ENCODE measurements at regions not wholly inside any gene's neighbourhood (a gene's known extent, or its start where the extent isn't known, plus 50 kb on each side); places are given as distances from the start of the nearest gene placed in this dataset.

GRCh38 chr12:89129167-89129870 is 223.0 kb downstream of the DUSP6 start:
- no peak overlapping the region for H3K4me3 ChIP-seq (ENCODE audit: low read depth, low read length)
- POLR2A ChIA-PET = no interaction called here
- DNase-seq (ENCODE audit: low read depth, low spot score) = no peak
- TF ChIP-seq, protein P1, sequence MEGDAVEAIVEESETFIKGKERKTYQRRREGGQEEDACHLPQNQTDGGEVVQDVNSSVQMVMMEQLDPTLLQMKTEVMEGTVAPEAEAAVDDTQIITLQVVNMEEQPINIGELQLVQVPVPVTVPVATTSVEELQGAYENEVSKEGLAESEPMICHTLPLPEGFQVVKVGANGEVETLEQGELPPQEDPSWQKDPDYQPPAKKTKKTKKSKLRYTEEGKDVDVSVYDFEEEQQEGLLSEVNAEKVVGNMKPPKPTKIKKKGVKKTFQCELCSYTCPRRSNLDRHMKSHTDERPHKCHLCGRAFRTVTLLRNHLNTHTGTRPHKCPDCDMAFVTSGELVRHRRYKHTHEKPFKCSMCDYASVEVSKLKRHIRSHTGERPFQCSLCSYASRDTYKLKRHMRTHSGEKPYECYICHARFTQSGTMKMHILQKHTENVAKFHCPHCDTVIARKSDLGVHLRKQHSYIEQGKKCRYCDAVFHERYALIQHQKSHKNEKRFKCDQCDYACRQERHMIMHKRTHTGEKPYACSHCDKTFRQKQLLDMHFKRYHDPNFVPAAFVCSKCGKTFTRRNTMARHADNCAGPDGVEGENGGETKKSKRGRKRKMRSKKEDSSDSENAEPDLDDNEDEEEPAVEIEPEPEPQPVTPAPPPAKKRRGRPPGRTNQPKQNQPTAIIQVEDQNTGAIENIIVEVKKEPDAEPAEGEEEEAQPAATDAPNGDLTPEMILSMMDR (IDR thresholded peaks at IDR 0.05; ENCODE audit: insufficient read depth, low read length, missing control alignments) = no peak
- CTCF ChIA-PET = no interaction called here

GRCh38 chr12:89126712-89127111 is 225.6 kb downstream of the DUSP6 start:
- ChIA-PET CTCF (interaction anchor here (2.0 kb wide), 1 partner anchor 14 kb away, joined by 4 read pairs; no protein-coding TSS in a partner anchor), POLR2A (no interaction called here)
- TF ChIP-seq, protein P1 (IDR thresholded peaks at IDR 0.05; ENCODE audit: insufficient read depth, low read length, missing control alignments) = no peak
- DNase-seq (ENCODE audit: low read depth, low spot score) = no peak
- no peak overlapping the region for H3K4me3 ChIP-seq (ENCODE audit: low read depth, low read length)

GRCh38 chr12:89122852-89123251 is 229.4 kb downstream of the DUSP6 start:
- TF ChIP-seq, protein P1 (IDR thresholded peaks at IDR 0.05; ENCODE audit: insufficient read depth, low read length, missing control alignments) = no peak
- CTCF ChIA-PET = no interaction called here
- no peak overlapping the region for H3K4me3 ChIP-seq (ENCODE audit: low read depth, low read length)
- POLR2A ChIA-PET = no interaction called here
- no peak for DNase-seq (ENCODE audit: low read depth, low spot score)

GRCh38 chr12:89117448-89118034 is 234.8 kb downstream of the DUSP6 start:
- POLR2A ChIA-PET = no interaction called here
- no peak for DNase-seq (ENCODE audit: low read depth, low spot score)
- TF ChIP-seq, protein P1 (IDR thresholded peaks at IDR 0.05; ENCODE audit: insufficient read depth, low read length, missing control alignments) = no peak
- H3K4me3 ChIP-seq (ENCODE audit: low read depth, low read length) = no peak overlapping the region
- CTCF ChIA-PET = interaction anchor here (0.8 kb wide), 1 partner anchor 13 kb away, joined by 3 read pairs; no protein-coding TSS in a partner anchor

DNA sequence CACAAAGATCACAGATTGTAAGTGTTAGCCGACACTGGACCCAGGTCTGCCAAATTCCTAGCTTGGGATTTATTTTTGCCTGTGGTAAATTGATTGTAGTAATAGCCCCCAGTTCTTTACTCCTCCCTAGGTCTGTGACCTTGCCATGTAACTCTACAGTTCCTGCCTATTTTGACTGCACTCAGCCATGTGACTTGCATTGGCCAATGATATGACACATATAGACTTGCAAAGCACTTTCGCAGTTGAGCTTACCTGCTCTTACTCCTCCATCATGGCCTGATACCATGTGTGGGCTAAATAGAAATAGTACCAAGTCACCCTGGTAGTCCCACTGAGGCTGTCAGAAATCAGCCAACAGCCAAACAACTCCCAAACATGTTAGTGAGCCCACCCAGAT is 240.3 kb downstream of the DUSP6 start:
- TF ChIP-seq, protein P1 (IDR thresholded peaks at IDR 0.05; ENCODE audit: insufficient read depth, low read length, missing control alignments) = no peak
- POLR2A ChIA-PET = no interaction called here
- H3K4me3 ChIP-seq (ENCODE audit: low read depth, low read length) = no peak overlapping the region
- CTCF ChIA-PET = interaction anchor here (1.0 to 1.4 kb wide), 2 partner anchors 12 to 14 kb away, joined by 3 to 4 read pairs; no protein-coding TSS in a partner anchor
- DNase-seq (ENCODE audit: low read depth, low spot score) = no peak

GRCh38 chr12:89108265-89108664 is 244.0 kb downstream of the DUSP6 start:
- no peak overlapping the region for H3K4me3 ChIP-seq (ENCODE audit: low read depth, low read length)
- TF ChIP-seq, protein P1 (IDR thresholded peaks at IDR 0.05; ENCODE audit: insufficient read depth, low read length, missing control alignments) = no peak
- CTCF ChIA-PET = no interaction called here
- POLR2A ChIA-PET = no interaction called here
- DNase-seq (ENCODE audit: low read depth, low spot score) = no peak
